C1 segment of cervical spinal cord (tissue), 14 donors: ENCODE measurements at regions not wholly inside any gene's neighbourhood (a gene's known extent, or its start where the extent isn't known, plus 50 kb on each side); places are given as distances from the start of the nearest gene placed in this dataset.
"Not testable (repeated sequence)": the region's sequence is repeated elsewhere in the genome, so short reads cannot be mapped to it uniquely, and the experiment has no call there.

Source experiments
- DNase-seq, 14 donors: peaks; one replicate each; lab custom pipeline; 2025; lab: John Stamatoyannopoulos, UW

- DNase-seq = no peak
Observed at GRCh38 chr4:31474221-31474620, 754.1 kb downstream of the PCDH7 start.

GRCh38 chr4:31482691-31483090 is 762.5 kb downstream of the PCDH7 start:
- DNase-seq = no peak

GRCh38 chr4:31499216-31499615 is 779.0 kb downstream of the PCDH7 start:
- not testable (repeated sequence) for DNase-seq

- DNase-seq = no peak
Observed at GRCh38 chr4:31516520-31516919, 796.4 kb downstream of the PCDH7 start.

- DNase-seq = no peak
Observed at GRCh38 chr4:31518796-31519250, 798.7 kb downstream of the PCDH7 start.

- no peak for DNase-seq
Observed at GRCh38 chr4:31530555-31530954, 810.4 kb downstream of the PCDH7 start.

- DNase-seq = no peak
Observed at GRCh38 chr4:31538877-31539276, 818.7 kb downstream of the PCDH7 start.

GRCh38 chr4:31539284-31540069 is 819.3 kb downstream of the PCDH7 start:
- peak in 8 of 14 donors; percentile 0 to 38 (median 12) for DNase-seq

GRCh38 chr4:31545330-31545729 is 825.2 kb downstream of the PCDH7 start:
- no peak for DNase-seq

GRCh38 chr4:31545755-31546154 is 825.6 kb downstream of the PCDH7 start:
- DNase-seq = no peak

GRCh38 chr4:31548021-31548420 is 827.9 kb downstream of the PCDH7 start:
- no peak for DNase-seq

GRCh38 chr4:31548823-31549222 is 828.7 kb downstream of the PCDH7 start:
- peak in 1 of 14 donors; percentile 6 for DNase-seq

- DNase-seq = no peak
Observed at GRCh38 chr4:31549256-31549655, 829.1 kb downstream of the PCDH7 start.

GRCh38 chr4:31557437-31557836 is 837.3 kb downstream of the PCDH7 start:
- DNase-seq = no peak

- no peak for DNase-seq
Observed at GRCh38 chr4:31573554-31573953, 853.4 kb downstream of the PCDH7 start.

GRCh38 chr4:31575504-31575903 is 855.3 kb downstream of the PCDH7 start:
- no peak for DNase-seq

- DNase-seq = no peak
Observed at GRCh38 chr4:31580843-31581242, 860.7 kb downstream of the PCDH7 start.

- no peak for DNase-seq
Observed at GRCh38 chr4:31585503-31585902, 865.3 kb downstream of the PCDH7 start.

- DNase-seq = no peak
Observed at GRCh38 chr4:31592293-31592692, 872.1 kb downstream of the PCDH7 start.

- no peak for DNase-seq
Observed at GRCh38 chr4:31595496-31595895, 875.3 kb downstream of the PCDH7 start.

- DNase-seq = no peak
Observed at GRCh38 chr4:31598639-31599038, 878.5 kb downstream of the PCDH7 start.

GRCh38 chr4:31601793-31602192 is 881.6 kb downstream of the PCDH7 start:
- no peak for DNase-seq

- no peak for DNase-seq
Observed at GRCh38 chr4:31613946-31614623, 893.9 kb downstream of the PCDH7 start.
